Neural cell (in vitro differentiated cells): ENCODE measurements at regions not wholly inside any gene's neighbourhood (a gene's known extent, or its start where the extent isn't known, plus 50 kb on each side); places are given as distances from the start of the nearest gene placed in this dataset.

Experiments used
- CTCF ChIP-seq: fragments of 450-650 bp; IDR thresholded peaks from 2 replicates; pipeline ENCODE4 v1.5.1; 2014; ENCODE audit warnings: antibody characterized with exemption, mild to moderate bottlenecking, moderate library complexity; ENCODE audit not compliant: poor library complexity, severe bottlenecking
- REST ChIP-seq: IDR thresholded peaks from 2 replicates; pipeline ENCODE4 v1.6.1; 2012; ENCODE audit warnings: borderline replicate concordance

GRCh38 chr6:134415194-134415593, 97.3 kb upstream of the SGK1 start:
- TF ChIP-seq CTCF (no peak), REST (no peak)
